ENCODE measurements at regions not wholly inside any gene's neighbourhood (a gene's known extent, or its start where the extent isn't known, plus 50 kb on each side); places are given as distances from the start of the nearest gene placed in this dataset.
"Not testable (repeated sequence)": the region's sequence is repeated elsewhere in the genome, so short reads cannot be mapped to it uniquely, and the experiment has no call there.

DNA sequence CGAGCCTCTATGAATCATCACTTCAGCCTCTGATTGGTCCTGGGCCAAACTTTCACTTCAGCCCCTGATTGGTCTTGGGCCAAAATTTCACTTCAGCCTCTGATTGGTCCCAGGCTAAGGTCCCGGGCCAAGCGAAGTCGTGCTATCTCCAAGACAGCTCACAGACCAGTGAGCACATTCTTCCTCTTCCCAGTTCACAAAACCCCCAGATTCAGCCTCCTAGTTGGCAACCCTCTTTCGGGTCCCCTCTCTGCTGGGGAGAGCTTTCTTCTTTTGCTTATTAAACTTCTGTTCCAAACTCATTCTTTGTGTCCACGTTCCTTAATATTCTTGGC lies 314.3 kb upstream of the ZNF337 start:
- not testable (repeated sequence) for ATAC-seq

DNA sequence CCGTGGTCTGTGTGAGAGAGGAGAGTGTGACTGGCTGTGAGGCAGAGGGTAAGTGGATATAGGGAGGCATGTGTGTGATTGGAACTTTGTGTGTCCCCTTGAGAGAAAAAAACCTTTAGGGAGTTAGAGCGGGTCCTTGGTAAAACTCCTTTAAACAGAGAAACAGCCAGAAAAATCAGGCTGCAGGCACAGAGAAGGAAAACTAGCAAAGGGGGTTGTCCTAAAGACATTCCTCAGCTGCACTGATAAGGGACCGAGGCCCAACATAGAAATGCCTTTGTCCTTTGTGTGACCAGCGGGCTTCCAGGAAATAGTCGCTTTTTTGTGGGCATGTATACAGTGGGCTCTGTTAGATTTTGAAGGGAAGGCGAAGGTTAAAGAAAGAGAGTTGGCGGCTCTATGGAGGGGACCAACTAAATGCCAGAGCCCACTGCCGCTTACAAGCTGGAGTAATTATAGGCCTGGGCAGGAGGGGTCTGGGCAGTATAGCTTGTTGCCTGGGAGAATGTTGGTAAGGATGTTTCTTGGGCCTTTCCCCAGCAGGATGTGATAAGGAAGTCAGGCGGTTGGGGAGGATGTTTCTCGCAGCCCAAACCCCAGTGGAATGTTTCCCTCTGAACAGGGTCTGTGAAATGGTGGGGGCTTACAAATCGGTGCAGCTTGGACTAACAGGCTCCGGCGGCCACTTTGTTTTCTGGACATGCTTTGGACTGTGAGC lies 313.7 kb upstream of the ZNF337 start:
- not testable (repeated sequence) for ATAC-seq

DNA sequence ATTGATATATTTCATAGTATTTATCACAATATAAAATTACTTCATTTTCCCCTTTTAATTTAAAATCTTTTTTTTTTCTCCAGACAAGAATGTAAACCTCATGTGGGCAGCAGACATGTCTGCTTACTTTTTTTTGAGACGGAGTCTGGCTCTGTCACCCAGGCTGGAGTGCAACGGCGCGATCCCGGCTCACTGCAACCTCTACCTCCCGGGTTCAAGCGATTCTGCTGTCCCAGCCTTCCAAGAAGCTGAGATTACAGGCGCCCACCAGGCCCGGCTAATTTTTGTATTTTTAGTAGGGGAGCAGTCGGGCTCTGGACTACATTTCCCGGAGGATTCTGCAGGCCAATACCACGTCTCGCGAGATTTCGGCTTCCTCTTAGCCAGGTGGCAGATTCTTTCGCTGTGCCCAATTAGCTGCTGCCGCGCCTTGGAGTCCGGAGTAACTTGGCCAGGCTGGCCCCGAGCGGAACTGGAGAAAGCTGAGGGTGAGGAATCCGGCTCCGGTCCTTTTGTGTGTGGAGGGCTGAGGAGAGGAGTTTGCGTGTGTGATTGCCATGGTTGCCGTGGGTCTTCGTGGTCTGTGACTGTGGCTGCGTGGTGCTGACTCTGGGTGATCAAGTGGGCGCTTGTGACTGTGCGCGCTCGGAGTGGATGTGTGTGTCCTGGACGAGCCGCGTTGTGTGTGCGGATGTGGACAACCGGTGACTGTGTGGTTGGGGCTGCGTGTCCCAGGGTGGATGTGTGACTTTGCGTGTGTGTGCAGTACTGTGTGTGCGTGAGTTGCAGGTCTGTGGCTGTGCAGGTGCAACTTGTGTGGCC lies 313.0 kb upstream of the ZNF337 start:
- ATAC-seq: not testable (repeated sequence)

DNA sequence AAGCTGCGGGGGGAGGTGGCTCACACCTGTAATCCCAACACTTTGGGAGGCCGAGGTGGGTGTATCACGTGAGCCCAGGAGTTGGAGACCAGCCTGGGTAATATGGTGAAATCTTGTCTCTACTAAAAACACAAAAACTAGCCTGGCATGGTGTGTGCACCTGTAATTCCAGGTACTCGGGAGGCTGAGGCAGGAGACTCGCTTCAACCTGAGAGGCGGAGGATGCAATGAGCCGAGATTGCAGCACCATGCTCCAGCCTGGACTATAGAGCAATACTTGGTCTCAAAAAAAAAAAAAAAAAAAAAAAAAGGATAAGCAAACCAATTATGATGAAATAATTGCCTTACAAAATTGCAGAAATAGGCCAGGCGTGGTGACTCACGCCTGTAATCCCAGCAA lies 311.4 kb upstream of the ZNF337 start:
- not testable (repeated sequence) for ATAC-seq

DNA sequence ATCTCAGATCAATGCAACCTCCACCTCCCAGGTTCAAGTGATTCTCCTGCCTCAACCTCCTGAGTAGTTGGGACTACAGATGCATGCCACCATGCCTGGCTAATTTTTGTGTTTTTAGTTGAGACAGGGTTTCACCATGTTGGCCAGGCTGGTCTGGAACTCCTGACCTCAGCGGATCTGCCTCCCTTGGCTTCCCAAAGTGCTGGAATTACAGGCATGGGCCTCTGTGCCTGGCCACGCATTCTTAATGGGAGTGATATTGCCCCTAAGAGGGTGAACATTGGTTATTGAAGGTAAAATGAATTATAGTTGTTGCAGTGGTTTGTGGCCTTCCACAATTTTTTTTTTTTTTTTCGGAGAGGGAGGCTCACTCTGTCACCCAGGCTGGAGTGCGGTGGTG lies 309.5 kb upstream of the ZNF337 start:
- ATAC-seq: not testable (repeated sequence)

DNA sequence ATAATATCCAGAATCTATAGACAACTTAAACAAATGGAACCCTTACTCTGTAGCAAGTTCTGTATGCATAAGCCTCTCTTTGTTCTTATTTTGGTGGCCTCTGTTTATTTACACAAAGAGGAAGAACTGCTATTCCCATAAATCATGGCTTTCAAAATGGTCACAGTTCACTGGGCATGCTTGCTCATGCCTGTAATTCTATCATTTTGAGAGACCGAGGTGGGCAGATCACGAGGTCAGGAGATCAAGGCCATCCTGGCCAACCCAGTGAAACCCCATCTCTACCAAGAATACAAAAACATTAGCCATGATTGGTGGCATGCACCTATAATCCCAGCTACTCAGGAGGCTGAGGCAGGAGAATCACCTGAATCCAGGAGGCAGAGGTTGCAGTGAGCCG lies 307.3 kb upstream of the ZNF337 start:
- not testable (repeated sequence) for ATAC-seq

DNA sequence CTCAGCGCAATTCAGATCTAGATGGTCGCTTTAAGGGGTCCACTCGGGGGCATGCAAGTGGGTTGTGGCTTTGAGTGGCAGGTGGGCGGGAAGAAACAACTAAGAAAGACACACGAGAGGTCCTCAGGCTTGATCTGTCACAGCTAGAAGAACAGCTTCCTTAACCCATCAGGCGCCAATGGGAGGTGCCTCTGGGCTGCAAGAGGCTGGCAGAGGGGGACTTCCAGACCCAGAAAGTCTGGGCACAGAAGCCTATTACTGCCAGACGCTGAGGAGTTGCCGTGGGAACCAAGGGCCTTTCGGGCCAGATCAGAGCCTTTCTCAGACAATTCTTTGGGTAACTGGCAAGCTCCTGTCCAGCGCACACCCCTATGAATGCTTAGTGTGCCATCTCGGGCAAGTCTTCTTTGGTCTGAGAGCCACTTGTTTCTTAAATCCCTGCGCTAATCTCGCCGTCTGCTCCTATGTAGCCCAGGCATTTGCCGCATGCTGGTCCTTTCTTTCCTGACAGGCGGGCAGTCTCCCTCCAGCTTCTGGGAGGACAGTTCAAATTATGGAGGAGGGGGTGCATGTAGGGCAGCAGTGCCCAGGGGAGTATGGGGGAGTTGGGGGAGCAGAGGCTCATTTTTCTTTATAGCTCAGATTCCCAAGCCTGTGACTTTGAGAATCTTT lies 300.9 kb upstream of the ZNF337 start:
- ATAC-seq: not testable (repeated sequence)

DNA sequence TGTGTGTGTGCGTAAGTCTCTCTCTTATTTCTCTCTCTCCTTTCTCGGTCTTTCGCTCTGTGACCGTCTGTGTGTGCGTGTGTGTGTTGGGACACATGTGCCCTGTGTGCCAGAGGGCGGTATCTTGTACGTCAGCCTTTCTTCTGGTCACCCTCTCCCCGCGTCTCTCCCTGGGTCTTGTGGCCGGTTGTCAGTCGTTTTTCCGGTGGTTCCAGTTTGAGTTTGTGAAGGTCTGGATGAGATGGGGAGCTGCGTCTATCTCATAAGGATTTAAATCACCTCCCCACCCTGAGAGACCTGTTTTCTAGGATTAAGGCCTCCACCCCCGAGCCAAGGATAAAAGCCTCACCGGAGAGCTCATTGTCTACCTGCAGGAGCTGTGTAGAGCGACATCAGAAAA lies 295.5 kb upstream of the ZNF337 start:
- no peak for ATAC-seq
- TF ChIP-seq ZNF8 (CRISPR knock-in tag; IDR thresholded peaks at IDR 0.05) (no peak), PPARA (CRISPR knock-in tag; IDR thresholded peaks at IDR 0.05; ENCODE audit: borderline replicate concordance) (no peak), TOX (CRISPR knock-in tag; IDR thresholded peaks at IDR 0.05; ENCODE audit: borderline replicate concordance) (no peak), ESRRG (CRISPR knock-in tag; IDR thresholded peaks at IDR 0.05) (no peak), RARB (CRISPR knock-in tag; IDR thresholded peaks at IDR 0.05) (no peak), ZNF565 (CRISPR knock-in tag; conservative IDR thresholded peaks at IDR 0.05; ENCODE audit: low read depth) (no peak), ISL1 (CRISPR knock-in tag; IDR thresholded peaks at IDR 0.05) (no peak), SNAI2 (CRISPR knock-in tag; IDR thresholded peaks at IDR 0.05) (no peak), CSDC2 (CRISPR knock-in tag; IDR thresholded peaks at IDR 0.05) (no peak), ZFP30 (CRISPR knock-in tag; IDR thresholded peaks at IDR 0.05) (no peak), TCF4 (CRISPR knock-in tag; IDR thresholded peaks at IDR 0.05; ENCODE audit: borderline replicate concordance) (no peak), ZNF70 (CRISPR knock-in tag; IDR thresholded peaks at IDR 0.05) (no peak), GLIS3 (CRISPR knock-in tag; IDR thresholded peaks at IDR 0.05) (no peak), BACH2 (CRISPR knock-in tag; IDR thresholded peaks at IDR 0.05; ENCODE audit: borderline replicate concordance) (no peak), ARNTL (CRISPR knock-in tag; IDR thresholded peaks at IDR 0.05; ENCODE audit: borderline replicate concordance, low read depth) (no peak)
- TF ChIP-seq, protein P1, sequence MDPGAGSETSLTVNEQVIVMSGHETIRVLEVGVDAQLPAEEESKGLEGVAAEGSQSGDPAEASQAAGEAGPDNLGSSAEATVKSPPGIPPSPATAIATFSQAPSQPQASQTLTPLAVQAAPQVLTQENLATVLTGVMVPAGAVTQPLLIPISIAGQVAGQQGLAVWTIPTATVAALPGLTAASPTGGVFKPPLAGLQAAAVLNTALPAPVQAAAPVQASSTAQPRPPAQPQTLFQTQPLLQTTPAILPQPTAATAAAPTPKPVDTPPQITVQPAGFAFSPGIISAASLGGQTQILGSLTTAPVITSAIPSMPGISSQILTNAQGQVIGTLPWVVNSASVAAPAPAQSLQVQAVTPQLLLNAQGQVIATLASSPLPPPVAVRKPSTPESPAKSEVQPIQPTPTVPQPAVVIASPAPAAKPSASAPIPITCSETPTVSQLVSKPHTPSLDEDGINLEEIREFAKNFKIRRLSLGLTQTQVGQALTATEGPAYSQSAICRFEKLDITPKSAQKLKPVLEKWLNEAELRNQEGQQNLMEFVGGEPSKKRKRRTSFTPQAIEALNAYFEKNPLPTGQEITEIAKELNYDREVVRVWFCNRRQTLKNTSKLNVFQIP (CRISPR knock-in tag; IDR thresholded peaks at IDR 0.05; ENCODE audit: borderline replicate concordance, low read depth): no peak
- TF ChIP-seq, protein P2, sequence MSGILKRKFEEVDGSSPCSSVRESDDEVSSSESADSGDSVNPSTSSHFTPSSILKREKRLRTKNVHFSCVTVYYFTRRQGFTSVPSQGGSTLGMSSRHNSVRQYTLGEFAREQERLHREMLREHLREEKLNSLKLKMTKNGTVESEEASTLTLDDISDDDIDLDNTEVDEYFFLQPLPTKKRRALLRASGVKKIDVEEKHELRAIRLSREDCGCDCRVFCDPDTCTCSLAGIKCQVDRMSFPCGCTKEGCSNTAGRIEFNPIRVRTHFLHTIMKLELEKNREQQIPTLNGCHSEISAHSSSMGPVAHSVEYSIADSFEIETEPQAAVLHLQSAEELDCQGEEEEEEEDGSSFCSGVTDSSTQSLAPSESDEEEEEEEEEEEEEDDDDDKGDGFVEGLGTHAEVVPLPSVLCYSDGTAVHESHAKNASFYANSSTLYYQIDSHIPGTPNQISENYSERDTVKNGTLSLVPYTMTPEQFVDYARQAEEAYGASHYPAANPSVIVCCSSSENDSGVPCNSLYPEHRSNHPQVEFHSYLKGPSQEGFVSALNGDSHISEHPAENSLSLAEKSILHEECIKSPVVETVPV (CRISPR knock-in tag; IDR thresholded peaks at IDR 0.05): no peak
- TF ChIP-seq, protein P3, sequence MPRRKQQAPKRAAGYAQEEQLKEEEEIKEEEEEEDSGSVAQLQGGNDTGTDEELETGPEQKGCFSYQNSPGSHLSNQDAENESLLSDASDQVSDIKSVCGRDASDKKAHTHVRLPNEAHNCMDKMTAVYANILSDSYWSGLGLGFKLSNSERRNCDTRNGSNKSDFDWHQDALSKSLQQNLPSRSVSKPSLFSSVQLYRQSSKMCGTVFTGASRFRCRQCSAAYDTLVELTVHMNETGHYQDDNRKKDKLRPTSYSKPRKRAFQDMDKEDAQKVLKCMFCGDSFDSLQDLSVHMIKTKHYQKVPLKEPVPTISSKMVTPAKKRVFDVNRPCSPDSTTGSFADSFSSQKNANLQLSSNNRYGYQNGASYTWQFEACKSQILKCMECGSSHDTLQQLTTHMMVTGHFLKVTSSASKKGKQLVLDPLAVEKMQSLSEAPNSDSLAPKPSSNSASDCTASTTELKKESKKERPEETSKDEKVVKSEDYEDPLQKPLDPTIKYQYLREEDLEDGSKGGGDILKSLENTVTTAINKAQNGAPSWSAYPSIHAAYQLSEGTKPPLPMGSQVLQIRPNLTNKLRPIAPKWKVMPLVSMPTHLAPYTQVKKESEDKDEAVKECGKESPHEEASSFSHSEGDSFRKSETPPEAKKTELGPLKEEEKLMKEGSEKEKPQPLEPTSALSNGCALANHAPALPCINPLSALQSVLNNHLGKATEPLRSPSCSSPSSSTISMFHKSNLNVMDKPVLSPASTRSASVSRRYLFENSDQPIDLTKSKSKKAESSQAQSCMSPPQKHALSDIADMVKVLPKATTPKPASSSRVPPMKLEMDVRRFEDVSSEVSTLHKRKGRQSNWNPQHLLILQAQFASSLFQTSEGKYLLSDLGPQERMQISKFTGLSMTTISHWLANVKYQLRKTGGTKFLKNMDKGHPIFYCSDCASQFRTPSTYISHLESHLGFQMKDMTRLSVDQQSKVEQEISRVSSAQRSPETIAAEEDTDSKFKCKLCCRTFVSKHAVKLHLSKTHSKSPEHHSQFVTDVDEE (CRISPR knock-in tag; IDR thresholded peaks at IDR 0.05): no peak
- TF ChIP-seq, protein P4, sequence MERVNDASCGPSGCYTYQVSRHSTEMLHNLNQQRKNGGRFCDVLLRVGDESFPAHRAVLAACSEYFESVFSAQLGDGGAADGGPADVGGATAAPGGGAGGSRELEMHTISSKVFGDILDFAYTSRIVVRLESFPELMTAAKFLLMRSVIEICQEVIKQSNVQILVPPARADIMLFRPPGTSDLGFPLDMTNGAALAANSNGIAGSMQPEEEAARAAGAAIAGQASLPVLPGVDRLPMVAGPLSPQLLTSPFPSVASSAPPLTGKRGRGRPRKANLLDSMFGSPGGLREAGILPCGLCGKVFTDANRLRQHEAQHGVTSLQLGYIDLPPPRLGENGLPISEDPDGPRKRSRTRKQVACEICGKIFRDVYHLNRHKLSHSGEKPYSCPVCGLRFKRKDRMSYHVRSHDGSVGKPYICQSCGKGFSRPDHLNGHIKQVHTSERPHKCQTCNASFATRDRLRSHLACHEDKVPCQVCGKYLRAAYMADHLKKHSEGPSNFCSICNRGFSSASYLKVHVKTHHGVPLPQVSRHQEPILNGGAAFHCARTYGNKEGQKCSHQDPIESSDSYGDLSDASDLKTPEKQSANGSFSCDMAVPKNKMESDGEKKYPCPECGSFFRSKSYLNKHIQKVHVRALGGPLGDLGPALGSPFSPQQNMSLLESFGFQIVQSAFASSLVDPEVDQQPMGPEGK (CRISPR knock-in tag; IDR thresholded peaks at IDR 0.05; ENCODE audit: borderline replicate concordance): no peak

All from SK-N-SH treated with all-trans-retinoic acid at 6 μM for 48 hours (cell line).